GM18868 (cell line): ENCODE measurements at regions not wholly inside any gene's neighbourhood (a gene's known extent, or its start where the extent isn't known, plus 50 kb on each side); places are given as distances from the start of the nearest gene placed in this dataset.

Source experiments
- ATAC-seq: cut with Tn5 transposase; IDR thresholded peaks from one replicate; pipeline ENCODE4 v1.9.1; 2021; ENCODE audit warnings: mild to moderate bottlenecking, moderate library complexity; ENCODE audit not compliant: unreplicated experiment

- no peak for ATAC-seq
Observed at GRCh38 chr22:47784991-47785390, 1022.5 kb downstream of the TBC1D22A start.

DNA sequence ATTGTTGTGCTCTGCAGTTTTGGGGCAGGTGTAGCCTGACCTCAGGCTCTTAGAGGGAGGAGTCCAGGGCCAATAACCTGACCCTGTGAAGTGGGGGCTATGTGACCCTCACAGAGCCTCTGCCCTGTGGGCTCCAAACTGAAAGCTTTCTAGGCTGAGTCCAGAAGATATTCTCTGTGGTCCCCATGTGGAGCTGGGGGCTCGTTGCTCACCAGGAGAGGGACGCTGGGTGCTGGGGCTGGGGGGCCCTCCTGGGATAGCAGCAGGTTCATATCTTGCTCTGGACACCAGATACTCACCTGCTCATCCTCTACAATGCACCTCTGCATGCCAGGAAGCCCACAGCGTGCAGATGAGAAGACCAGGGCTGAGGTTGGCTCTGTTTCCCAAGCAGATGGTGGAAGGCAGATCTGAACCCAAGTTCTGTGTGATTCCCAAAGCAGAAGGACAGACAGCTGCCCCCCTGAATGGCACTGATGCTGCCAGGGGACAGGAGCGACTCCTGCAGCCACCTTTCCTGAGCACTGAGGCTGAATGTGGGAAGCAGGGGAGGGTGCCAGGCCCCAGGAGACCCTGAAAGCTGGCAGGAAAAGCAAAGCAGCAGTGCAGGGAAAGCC lies 1022.0 kb downstream of the TBC1D22A start:
- no peak for ATAC-seq

DNA sequence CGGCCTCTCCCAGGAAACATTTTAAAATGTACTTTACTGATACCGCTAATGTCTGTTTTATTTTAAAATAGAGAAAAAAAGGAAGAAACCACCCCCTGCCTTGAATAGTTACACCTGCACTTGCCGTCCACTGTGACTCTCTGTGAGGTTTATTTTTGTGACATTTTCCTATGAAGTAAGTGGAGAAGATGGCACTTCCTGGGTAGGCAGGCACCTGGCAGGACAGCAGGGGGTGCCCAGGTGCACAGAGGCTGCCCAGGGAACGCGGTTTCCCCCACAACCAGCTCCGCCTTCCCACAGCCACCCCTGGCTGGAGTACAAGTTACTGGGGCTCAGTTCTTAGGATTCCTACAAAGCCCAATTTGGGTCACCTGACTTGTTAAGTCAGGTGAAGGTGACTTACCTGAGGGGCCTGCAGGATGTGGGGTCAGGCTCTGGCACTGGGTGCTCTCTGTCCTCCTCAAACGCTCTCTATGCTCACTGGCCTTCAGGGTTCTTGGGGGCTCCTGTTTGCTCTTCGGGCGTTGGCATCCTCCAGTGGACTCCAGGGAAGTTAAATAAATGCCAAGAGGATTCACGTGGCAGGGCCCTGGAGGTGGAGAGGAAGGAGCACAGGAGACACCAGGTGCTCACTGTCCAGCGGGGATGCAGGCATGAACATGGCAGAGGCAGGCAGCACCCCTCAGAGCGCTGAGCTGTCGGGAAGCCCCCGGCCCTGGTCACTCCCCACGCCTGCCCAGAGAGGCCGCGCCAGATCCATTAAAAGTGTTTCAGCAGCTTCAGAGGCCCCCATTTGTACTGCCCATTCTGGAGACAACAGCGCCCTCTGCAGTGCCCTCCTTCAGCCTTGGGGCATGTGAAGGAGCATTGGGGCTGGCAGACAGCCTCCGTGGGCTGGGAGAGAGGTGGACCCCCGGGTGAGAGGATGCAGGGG lies 1021.2 kb downstream of the TBC1D22A start:
- ATAC-seq = no peak

GRCh38 chr22:47782328-47783075 lies 1020.1 kb downstream of the TBC1D22A start:
- no peak for ATAC-seq

DNA sequence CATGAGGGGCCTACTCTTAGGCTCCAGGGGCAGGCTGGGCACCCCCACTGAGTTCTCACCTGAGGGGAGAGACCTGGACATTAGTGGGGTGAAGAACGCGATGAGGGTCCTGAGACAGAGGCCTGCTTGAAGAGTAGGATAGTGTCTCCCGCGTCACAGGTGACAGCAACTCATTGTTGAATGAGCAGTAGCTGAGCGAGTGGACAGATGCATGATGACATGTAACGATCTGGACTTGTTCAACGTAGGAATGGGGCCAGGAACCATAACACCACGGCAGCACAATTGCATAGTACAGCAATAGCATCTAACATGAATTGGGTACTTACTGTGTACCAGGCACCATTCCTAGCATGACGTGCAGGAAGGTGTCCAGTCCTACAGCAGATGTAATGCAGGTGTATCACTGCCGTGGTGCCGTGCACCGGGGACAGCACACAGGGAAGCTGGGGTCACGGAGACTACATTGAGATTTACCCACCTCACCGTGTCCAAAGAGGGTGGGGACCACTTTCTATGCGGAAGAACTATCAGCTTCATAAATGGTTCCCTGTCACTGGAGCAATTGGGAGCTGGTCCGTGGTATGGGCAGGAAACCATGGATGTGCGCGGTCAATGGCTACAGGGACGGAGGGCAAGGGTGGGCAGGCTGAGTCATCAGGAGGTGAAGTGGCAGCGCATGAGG lies 1019.1 kb downstream of the TBC1D22A start:
- ATAC-seq = no peak

DNA sequence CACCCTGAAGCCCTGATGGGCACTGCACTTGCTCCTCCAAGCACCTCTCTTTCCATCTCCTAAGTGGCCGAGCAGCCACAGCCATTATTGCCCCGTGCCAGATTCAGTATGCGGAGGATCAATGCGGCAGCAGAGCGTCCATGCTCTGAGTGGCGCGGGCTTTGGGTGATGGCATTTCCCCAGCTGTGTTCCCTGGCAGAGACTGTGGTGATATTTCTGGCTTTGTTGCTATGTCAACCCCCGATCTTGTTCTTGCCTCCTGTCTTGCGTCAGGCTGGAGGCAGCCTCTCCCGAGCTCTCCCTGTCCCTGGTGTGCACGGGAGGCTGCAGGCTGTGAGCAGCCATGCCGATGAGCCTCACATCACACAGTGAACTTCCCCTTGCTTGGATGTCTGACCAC lies 1018.6 kb downstream of the TBC1D22A start:
- no peak for ATAC-seq

- ATAC-seq = no peak
Observed at GRCh38 chr22:47780281-47780875, 1017.9 kb downstream of the TBC1D22A start.

- ATAC-seq = no peak
Observed at GRCh38 chr22:47779474-47779873, 1017.0 kb downstream of the TBC1D22A start.

- no peak for ATAC-seq
Observed at GRCh38 chr22:47778160-47778658, 1015.8 kb downstream of the TBC1D22A start.

GRCh38 chr22:47777426-47777825 lies 1015.0 kb downstream of the TBC1D22A start:
- ATAC-seq = no peak

DNA sequence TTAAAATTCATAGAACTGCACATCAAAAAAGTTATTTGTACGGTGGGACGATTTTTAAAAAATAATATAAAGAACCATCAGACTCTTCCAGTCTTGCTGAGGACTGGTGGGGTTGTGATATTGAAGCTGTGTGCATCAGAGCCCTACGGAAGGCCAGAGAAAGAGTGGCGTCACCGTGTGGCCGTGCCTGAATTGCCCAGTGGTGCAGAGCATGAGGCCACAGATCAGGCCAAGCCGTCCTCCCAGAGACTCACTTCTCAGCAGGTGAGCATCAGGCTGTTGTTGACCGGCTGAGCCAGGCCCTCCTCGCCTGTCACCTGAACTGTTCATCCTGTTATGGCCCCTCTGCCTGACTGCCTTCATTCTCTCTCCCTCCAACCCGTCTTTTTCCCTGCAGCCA lies 1013.9 kb downstream of the TBC1D22A start:
- no peak for ATAC-seq

DNA sequence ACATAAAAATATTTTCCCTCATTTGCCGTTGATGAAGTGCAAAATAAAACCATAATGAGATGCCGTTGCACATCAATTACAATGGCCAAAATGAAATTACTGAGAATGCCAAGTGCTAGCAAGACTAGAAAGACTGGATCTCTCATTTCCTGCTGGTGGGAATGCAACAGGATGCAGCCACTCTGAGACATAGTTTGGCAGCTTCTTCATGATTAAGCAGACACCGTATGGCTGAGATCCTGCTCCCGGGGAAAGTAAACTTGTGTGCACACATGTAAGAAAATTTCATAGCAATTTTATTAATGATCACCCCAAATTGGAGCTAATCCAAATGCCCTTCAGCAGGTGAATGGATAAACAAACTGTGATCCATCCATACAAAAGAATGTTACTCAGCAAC lies 1013.2 kb downstream of the TBC1D22A start:
- no peak for ATAC-seq

DNA sequence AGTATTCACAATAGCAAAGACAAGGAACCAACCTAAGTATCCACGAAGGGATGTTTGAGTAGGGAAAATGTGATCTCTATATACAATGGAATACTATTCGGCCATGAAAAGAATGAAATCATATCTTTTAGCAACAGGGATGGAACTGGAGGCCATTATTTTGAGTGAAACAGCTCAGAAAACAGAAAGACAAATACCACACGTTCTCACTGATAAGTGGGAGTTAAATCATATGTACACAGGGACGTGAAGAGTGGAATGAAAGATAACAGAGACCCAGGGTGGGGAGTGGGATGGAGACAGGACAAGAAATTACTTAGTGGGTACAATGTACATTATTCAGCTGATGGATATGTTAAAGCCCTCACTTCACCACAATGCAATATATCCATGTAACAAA lies 1012.7 kb downstream of the TBC1D22A start:
- no peak for ATAC-seq

DNA sequence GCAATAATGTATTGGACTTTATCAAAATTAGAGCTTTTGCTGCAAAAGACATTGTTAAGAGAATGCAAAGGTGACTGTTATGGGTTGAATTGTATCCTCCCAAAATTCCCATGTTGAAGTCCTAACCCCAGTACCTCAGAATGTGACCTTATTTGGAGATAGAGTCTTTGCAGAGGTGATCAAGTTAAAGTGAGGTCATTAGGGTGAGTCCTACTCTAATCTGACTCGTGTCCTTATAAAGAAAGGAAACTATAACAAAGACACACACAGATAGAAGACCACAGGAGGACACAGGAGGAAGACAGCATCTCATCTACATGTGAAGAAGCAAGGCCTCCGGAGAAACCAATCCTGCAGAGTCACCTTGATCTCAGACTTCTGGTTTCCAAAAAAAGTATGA lies 1011.2 kb downstream of the TBC1D22A start:
- ATAC-seq = no peak

DNA sequence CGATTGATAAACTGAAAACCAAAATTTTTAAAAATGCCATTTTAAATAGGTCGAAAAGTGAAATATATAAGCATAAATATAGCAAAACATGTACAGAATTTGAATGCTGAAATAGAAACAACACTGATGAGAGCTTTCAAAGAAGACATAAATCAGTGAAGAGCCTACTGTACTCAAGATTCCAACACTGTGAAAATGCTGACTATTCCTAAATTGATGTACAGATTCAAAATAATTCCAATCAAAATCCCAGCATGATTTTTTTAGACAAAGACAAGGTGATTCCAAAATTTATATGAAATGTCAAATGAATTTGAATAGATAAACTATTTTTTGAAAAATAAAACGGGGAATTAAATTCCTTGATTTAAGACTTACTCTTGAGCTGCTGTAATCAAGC lies 1010.4 kb downstream of the TBC1D22A start:
- ATAC-seq = no peak

DNA sequence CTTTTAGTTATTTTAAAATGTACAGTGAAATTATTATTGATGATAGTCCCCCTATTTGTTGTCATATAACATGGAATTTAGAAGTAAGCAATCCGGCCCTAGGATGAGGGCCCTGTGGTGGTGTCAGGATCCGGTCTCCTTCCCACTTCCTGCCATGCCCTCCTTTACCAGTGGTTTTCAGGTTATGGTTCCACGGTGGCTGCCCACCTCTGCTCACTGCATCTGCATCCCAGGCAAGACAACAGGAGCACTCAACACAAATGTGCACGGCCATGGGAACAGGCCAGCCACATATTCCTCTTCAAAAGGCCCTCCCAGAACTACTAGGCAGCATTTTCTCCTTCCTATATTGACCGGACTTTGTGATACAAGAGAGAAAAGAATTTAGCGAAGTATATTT lies 1007.2 kb downstream of the TBC1D22A start:
- ATAC-seq = no peak

DNA sequence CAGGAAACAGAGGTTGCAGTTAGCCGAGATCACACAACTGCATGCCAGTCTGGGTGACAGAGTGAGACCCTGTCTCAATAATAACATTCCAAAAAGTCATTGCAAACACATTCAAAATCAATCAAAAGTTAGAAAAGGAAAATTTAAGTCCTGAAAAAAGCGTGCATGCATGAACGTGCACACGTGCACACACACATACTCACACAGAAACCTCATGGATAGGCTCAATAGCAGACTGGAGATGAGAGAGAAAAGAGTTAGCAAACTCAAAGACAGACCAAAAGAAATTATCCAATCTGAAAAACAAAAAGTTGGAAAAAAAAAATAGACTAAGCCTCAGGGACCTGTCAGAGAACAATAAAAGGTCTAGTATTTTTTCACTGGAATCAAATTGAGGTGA lies 1005.6 kb downstream of the TBC1D22A start:
- no peak for ATAC-seq

GRCh38 chr22:47767403-47767802 lies 1005.0 kb downstream of the TBC1D22A start:
- ATAC-seq = no peak

- ATAC-seq = no peak
Observed at GRCh38 chr22:47765757-47766156, 1003.3 kb downstream of the TBC1D22A start.

DNA sequence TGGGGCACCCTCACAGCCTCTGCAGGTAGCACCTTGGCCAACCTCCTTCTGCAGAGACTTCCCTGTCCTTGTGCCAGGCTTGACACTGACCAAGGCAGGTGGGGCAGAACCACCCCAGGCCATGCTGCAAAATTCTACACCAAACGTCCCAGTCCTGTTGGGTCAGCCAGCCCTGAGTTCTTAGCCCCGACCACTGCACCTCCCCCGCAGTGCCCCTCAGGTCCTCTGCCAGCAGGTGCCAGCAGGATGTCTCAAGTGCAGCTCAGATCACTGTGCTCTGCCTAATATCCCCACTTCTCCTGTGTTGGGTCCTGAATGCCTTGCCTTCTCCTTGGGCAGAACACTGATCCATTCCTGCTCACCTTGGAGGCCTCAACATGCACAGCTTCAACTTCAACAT lies 999.7 kb downstream of the TBC1D22A start:
- no peak for ATAC-seq
